GM23338 (cell line): ENCODE measurements at regions not wholly inside any gene's neighbourhood (a gene's known extent, or its start where the extent isn't known, plus 50 kb on each side); places are given as distances from the start of the nearest gene placed in this dataset.

Source experiments
- ATAC-seq: fragments of 200-7000 bp; cut with Tn5 transposase; 3 replicates; pipeline ENCODE4 v1.9.1; 2020
- DNase-seq: peaks from one replicate; pipeline ENCODE4 v3.0.0-alpha.2; 2015; ENCODE audit warnings: low spot score
- H2AFZ ChIP-seq: fragments of 200-600 bp; sonication (generic); 2 replicates; pipeline ENCODE4 v1.8.0; 2016; ENCODE audit warnings: antibody characterized with exemption, mild to moderate bottlenecking, moderate library complexity
- H3F3A ChIP-seq: fragments of 200-600 bp; sonication (generic); replicated peaks from 2 replicates; pipeline ENCODE4 v1.8.0; 2017; ENCODE audit warnings: antibody characterized with exemption, mixed run types, low read depth
- H3K27ac ChIP-seq: fragments of 200-600 bp; sonication (generic); 2 replicates; pipeline ENCODE4 v1.6.1; 2016; ENCODE audit warnings: low read depth
- H3K27me3 ChIP-seq: fragments of 200-600 bp; sonication (generic); 2 replicates; pipeline ENCODE4 v1.8.0; 2016; ENCODE audit warnings: mild to moderate bottlenecking, mixed run types, moderate library complexity; ENCODE audit not compliant: insufficient read depth
- H3K36me3 ChIP-seq: fragments of 200-600 bp; sonication (generic); 2 replicates; pipeline ENCODE4 v1.8.0; 2016; ENCODE audit warnings: mild to moderate bottlenecking; ENCODE audit not compliant: insufficient read depth
- H3K4me1 ChIP-seq: fragments of 200-600 bp; sonication (generic); 2 replicates; pipeline ENCODE4 v1.8.0; 2016; ENCODE audit warnings: mild to moderate bottlenecking, moderate library complexity; ENCODE audit not compliant: insufficient read depth
- H3K4me2 ChIP-seq: fragments of 200-600 bp; sonication (generic); 2 replicates; pipeline ENCODE4 v1.7.1; 2017; ENCODE audit warnings: mixed run types
- H3K4me3 ChIP-seq: fragments of 200-600 bp; sonication (generic); 2 replicates; pipeline ENCODE4 v1.6.1; 2016; ENCODE audit warnings: mixed run types
- H3K79me2 ChIP-seq: fragments of 200-600 bp; sonication (generic); replicated peaks from 2 replicates; pipeline ENCODE4 v1.8.0; 2017; ENCODE audit warnings: mild to moderate bottlenecking; ENCODE audit not compliant: insufficient read depth
- H3K9me2 ChIP-seq: fragments of 200-600 bp; sonication (generic); 2 replicates; pipeline ENCODE4 v1.8.0; 2017; ENCODE audit not compliant: insufficient read depth
- H4K20me1 ChIP-seq: fragments of 200-600 bp; sonication (generic); replicated peaks from 2 replicates; pipeline ENCODE4 v1.8.0; 2017; ENCODE audit warnings: mild to moderate bottlenecking; ENCODE audit not compliant: insufficient read depth
- H3K27ac Mint-ChIP-seq: 2 replicates; pipeline ENCODE4 v1.8.0; 2020; ENCODE audit warnings: inconsistent platforms, mild to moderate bottlenecking, moderate library complexity, mixed read lengths
- H3K27me3 Mint-ChIP-seq: 3 replicates; pipeline ENCODE4 v1.8.0; 2022; ENCODE audit warnings: low read depth, mild to moderate bottlenecking, moderate library complexity, mixed read lengths, inconsistent platforms; ENCODE audit not compliant: insufficient read depth, poor library complexity
- H3K36me3 Mint-ChIP-seq: 3 replicates; pipeline ENCODE4 v1.8.0; 2021; ENCODE audit warnings: low read depth, mild to moderate bottlenecking, inconsistent platforms, moderate library complexity, mixed read lengths
- H3K4me1 Mint-ChIP-seq: 3 replicates; pipeline ENCODE4 v1.8.0; 2020; ENCODE audit warnings: mild to moderate bottlenecking, inconsistent platforms, mixed read lengths
- H3K4me3 Mint-ChIP-seq: 3 replicates; pipeline ENCODE4 v1.8.0; 2021; ENCODE audit warnings: moderate library complexity, mild to moderate bottlenecking, inconsistent platforms, mixed read lengths
- H3K9me3 Mint-ChIP-seq: 3 replicates; pipeline ENCODE4 v1.8.0; 2020; ENCODE audit warnings: moderate library complexity, mild to moderate bottlenecking, inconsistent platforms, mixed read lengths
- CREB1 ChIP-seq: fragments of 250-450 bp; sonication (Bioruptor Pico); IDR thresholded peaks from 2 replicates; pipeline ENCODE4 v1.5.0; 2020; ENCODE audit warnings: low read depth, mild to moderate bottlenecking, moderate library complexity
- EZH2 ChIP-seq: fragments of 200-600 bp; sonication (generic); IDR thresholded peaks from one replicate; pipeline ENCODE4 v1.8.0; 2017; ENCODE audit warnings: antibody characterized with exemption, mild to moderate bottlenecking, low read depth; ENCODE audit not compliant: unreplicated experiment
- EZH2phosphoT487 ChIP-seq: fragments of 200-600 bp; sonication (generic); IDR thresholded peaks from one replicate; pipeline ENCODE4 v1.8.1; 2018; ENCODE audit warnings: antibody characterized with exemption; ENCODE audit not compliant: unreplicated experiment
- JUNB ChIP-seq: IDR thresholded peaks from one replicate; pipeline ENCODE4 v1.6.1; 2016; ENCODE audit warnings: antibody characterized with exemption; ENCODE audit not compliant: unreplicated experiment
- NANOG ChIP-seq: IDR thresholded peaks from 2 replicates; pipeline ENCODE4 v1.6.1; 2016; ENCODE audit warnings: antibody characterized with exemption, borderline replicate concordance
- POLR2AphosphoS5 ChIP-seq: IDR thresholded peaks from 2 replicates; pipeline ENCODE4 v1.6.1; 2016; ENCODE audit warnings: antibody characterized with exemption, low read depth
- STAT1 ChIP-seq: IDR thresholded peaks from one replicate; pipeline ENCODE4 v1.6.1; 2016; ENCODE audit warnings: antibody characterized with exemption; ENCODE audit not compliant: unreplicated experiment
- ZNF114 ChIP-seq: fragments of 250-450 bp; sonication (Bioruptor Pico); IDR thresholded peaks from 2 replicates; pipeline ENCODE4 v1.5.0; 2020; ENCODE audit warnings: mild to moderate bottlenecking, moderate library complexity
- ZNF331 ChIP-seq: fragments of 250-450 bp; sonication (Bioruptor Pico); IDR thresholded peaks from 2 replicates; pipeline ENCODE4 v1.5.0; 2020; ENCODE audit warnings: low read depth, mild to moderate bottlenecking, moderate library complexity
- TF ChIP-seq, protein P1 (sequence below): fragments of 250-450 bp; sonication (Bioruptor Pico); IDR thresholded peaks from 2 replicates; pipeline ENCODE4 v1.5.0; 2020; ENCODE audit warnings: mild to moderate bottlenecking, moderate library complexity
- TF ChIP-seq, protein P2 (sequence below): IDR thresholded peaks from one replicate; pipeline ENCODE4 v1.6.1; 2018; ENCODE audit warnings: antibody characterized with exemption; ENCODE audit not compliant: unreplicated experiment
- TF ChIP-seq, protein P3 (sequence below), 2 experiments: fragments of 200-600 bp in 1 of 2; sonication (generic) in 1 of 2; conservative IDR thresholded peaks; 2 replicates each; pipeline versions ENCODE4 v1.5.1 to v1.6.1; 2016 to 2017; ENCODE audit warnings: antibody characterized with exemption in 2 of 2, low read depth in 2 of 2, mild to moderate bottlenecking in 2 of 2, moderate library complexity in 1 of 2

DNA sequence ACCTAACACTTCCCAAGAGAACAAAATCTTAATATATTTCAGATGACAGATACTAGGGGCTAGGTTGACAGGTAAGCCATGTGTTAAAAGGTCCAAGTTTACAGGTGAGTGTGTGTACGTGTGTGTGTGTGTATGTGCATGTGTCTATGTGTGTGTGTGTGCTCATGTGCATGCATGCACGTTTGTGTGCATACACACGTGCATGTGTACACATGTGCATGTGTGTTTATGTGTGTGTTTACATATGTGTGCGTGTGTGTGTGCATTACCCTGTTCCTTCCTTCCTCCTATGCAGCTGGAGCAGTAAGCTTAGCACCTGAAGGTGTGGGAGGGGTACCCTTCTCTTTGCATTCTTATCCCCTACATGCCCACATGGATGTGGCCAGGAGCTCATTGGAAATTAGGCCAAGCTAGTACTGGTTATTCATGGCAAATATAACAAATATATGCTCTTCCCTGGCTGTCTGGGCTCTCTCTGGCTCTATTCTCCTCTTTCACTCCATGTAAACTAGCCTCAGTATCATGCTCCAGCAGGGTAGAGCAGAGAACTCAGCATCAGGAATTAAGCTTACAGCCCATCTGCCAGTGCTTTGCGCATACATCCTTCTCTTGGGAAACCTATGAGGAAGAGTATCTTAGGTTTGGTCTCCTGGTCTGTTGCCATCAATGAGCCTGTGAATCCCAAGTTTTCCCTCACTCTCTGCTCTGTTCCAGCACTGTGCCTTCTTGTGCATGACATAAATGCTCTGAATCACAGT lies 258.0 kb upstream of the MYOCD start (continued):
- TF ChIP-seq, protein P1, sequence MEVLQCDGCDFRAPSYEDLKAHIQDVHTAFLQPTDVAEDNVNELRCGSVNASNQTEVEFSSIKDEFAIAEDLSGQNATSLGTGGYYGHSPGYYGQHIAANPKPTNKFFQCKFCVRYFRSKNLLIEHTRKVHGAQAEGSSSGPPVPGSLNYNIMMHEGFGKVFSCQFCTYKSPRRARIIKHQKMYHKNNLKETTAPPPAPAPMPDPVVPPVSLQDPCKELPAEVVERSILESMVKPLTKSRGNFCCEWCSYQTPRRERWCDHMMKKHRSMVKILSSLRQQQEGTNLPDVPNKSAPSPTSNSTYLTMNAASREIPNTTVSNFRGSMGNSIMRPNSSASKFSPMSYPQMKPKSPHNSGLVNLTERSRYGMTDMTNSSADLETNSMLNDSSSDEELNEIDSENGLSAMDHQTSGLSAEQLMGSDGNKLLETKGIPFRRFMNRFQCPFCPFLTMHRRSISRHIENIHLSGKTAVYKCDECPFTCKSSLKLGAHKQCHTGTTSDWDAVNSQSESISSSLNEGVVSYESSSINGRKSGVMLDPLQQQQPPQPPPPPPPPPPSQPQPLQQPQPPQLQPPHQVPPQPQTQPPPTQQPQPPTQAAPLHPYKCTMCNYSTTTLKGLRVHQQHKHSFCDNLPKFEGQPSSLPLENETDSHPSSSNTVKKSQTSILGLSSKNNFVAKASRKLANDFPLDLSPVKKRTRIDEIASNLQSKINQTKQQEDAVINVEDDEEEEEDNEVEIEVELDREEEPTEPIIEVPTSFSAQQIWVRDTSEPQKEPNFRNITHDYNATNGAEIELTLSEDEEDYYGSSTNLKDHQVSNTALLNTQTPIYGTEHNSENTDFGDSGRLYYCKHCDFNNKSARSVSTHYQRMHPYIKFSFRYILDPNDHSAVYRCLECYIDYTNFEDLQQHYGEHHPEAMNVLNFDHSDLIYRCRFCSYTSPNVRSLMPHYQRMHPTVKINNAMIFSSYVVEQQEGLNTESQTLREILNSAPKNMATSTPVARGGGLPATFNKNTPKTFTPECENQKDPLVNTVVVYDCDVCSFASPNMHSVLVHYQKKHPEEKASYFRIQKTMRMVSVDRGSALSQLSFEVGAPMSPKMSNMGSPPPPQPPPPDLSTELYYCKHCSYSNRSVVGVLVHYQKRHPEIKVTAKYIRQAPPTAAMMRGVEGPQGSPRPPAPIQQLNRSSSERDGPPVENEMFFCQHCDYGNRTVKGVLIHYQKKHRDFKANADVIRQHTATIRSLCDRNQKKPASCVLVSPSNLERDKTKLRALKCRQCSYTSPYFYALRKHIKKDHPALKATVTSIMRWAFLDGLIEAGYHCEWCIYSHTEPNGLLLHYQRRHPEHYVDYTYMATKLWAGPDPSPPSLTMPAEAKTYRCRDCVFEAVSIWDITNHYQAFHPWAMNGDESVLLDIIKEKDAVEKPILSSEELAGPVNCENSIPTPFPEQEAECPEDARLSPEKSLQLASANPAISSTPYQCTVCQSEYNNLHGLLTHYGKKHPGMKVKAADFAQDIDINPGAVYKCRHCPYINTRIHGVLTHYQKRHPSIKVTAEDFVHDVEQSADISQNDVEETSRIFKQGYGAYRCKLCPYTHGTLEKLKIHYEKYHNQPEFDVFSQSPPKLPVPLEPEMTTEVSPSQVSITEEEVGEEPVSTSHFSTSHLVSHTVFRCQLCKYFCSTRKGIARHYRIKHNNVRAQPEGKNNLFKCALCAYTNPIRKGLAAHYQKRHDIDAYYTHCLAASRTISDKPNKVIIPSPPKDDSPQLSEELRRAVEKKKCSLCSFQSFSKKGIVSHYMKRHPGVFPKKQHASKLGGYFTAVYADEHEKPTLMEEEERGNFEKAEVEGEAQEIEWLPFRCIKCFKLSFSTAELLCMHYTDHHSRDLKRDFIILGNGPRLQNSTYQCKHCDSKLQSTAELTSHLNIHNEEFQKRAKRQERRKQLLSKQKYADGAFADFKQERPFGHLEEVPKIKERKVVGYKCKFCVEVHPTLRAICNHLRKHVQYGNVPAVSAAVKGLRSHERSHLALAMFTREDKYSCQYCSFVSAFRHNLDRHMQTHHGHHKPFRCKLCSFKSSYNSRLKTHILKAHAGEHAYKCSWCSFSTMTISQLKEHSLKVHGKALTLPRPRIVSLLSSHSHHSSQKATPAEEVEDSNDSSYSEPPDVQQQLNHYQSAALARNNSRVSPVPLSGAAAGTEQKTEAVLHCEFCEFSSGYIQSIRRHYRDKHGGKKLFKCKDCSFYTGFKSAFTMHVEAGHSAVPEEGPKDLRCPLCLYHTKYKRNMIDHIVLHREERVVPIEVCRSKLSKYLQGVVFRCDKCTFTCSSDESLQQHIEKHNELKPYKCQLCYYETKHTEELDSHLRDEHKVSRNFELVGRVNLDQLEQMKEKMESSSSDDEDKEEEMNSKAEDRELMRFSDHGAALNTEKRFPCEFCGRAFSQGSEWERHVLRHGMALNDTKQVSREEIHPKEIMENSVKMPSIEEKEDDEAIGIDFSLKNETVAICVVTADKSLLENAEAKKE (CRISPR knock-in tag) = no peak
- TF ChIP-seq EZH2 (no peak), STAT1 (no peak), ZNF331 (CRISPR knock-in tag) (no peak), NANOG (no peak), JUNB (no peak)

DNA sequence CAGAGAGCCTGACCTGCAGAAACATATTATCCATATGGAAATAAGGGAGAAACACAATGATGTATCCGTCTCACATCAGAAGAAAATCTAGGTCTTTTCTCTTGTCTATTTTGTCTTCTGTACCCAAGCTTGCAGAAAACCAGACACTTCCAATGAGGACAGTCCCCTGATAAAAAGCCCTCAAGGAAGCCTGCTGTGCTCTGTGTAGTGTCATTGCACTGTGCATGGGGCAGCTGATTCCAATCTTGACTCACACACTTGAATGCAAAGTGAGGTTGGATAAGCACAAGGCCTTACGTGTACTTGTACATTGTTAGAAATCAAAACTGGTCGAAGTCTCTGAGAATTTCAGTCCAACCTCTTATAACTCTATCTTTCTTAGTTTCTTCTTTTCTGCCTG lies 256.6 kb upstream of the MYOCD start:
- H3K4me3 Mint-ChIP-seq = no peak overlapping the region
- ATAC-seq = no peak
- no peaks in the 10 kb centered on the region for H3K36me3 ChIP-seq
- H3K27me3 ChIP-seq = no peaks in the 10 kb centered on the region
- no peaks in the 10 kb centered on the region for H3K36me3 Mint-ChIP-seq
- DNase-seq = no peak
- no peak overlapping the region for H3K27ac Mint-ChIP-seq
- peaks cover 8% of the 10 kb centered on the region for H3K4me1 Mint-ChIP-seq
- no peaks in the 10 kb centered on the region for H3K9me2 ChIP-seq
- H2AFZ ChIP-seq = no peak overlapping the region
- no peaks in the 10 kb centered on the region for H3F3A ChIP-seq
- no peaks in the 10 kb centered on the region for H3K4me1 ChIP-seq
- TF ChIP-seq CREB1 (CRISPR knock-in tag) (no peak), STAT1 (no peak), EZH2phosphoT487 (no peak), NANOG (no peak), ZNF114 (CRISPR knock-in tag) (no peak), POLR2AphosphoS5 (no peak), ZNF331 (CRISPR knock-in tag) (no peak)
- TF ChIP-seq, protein P2, sequence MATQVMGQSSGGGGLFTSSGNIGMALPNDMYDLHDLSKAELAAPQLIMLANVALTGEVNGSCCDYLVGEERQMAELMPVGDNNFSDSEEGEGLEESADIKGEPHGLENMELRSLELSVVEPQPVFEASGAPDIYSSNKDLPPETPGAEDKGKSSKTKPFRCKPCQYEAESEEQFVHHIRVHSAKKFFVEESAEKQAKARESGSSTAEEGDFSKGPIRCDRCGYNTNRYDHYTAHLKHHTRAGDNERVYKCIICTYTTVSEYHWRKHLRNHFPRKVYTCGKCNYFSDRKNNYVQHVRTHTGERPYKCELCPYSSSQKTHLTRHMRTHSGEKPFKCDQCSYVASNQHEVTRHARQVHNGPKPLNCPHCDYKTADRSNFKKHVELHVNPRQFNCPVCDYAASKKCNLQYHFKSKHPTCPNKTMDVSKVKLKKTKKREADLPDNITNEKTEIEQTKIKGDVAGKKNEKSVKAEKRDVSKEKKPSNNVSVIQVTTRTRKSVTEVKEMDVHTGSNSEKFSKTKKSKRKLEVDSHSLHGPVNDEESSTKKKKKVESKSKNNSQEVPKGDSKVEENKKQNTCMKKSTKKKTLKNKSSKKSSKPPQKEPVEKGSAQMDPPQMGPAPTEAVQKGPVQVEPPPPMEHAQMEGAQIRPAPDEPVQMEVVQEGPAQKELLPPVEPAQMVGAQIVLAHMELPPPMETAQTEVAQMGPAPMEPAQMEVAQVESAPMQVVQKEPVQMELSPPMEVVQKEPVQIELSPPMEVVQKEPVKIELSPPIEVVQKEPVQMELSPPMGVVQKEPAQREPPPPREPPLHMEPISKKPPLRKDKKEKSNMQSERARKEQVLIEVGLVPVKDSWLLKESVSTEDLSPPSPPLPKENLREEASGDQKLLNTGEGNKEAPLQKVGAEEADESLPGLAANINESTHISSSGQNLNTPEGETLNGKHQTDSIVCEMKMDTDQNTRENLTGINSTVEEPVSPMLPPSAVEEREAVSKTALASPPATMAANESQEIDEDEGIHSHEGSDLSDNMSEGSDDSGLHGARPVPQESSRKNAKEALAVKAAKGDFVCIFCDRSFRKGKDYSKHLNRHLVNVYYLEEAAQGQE = no peak
- TF ChIP-seq, protein P3, sequence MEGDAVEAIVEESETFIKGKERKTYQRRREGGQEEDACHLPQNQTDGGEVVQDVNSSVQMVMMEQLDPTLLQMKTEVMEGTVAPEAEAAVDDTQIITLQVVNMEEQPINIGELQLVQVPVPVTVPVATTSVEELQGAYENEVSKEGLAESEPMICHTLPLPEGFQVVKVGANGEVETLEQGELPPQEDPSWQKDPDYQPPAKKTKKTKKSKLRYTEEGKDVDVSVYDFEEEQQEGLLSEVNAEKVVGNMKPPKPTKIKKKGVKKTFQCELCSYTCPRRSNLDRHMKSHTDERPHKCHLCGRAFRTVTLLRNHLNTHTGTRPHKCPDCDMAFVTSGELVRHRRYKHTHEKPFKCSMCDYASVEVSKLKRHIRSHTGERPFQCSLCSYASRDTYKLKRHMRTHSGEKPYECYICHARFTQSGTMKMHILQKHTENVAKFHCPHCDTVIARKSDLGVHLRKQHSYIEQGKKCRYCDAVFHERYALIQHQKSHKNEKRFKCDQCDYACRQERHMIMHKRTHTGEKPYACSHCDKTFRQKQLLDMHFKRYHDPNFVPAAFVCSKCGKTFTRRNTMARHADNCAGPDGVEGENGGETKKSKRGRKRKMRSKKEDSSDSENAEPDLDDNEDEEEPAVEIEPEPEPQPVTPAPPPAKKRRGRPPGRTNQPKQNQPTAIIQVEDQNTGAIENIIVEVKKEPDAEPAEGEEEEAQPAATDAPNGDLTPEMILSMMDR (conservative IDR thresholded peaks at IDR 0.05; ENCODE audit: low read depth in 2 of 2) = no peak
- no peaks in the 10 kb centered on the region for H4K20me1 ChIP-seq
- H3K4me2 ChIP-seq = no peak overlapping the region
- no peaks in the 10 kb centered on the region; the same call in 2 of the 3 replicates for H3K9me3 Mint-ChIP-seq
- no peaks in the 10 kb centered on the region for H3K79me2 ChIP-seq
- peaks cover 4% of the 10 kb centered on the region for H3K27me3 Mint-ChIP-seq
- H3K27ac ChIP-seq = no peak overlapping the region
- no peak overlapping the region for H3K4me3 ChIP-seq
